Loucy (cell line): ENCODE measurements at regions not wholly inside any gene's neighbourhood (a gene's known extent, or its start where the extent isn't known, plus 50 kb on each side); places are given as distances from the start of the nearest gene placed in this dataset.

Source experiments
- EZH2phosphoT487 ChIP-seq: fragments of 200-600 bp; IDR thresholded peaks from 2 replicates; pipeline ENCODE4 v1.6.1; 2018; ENCODE audit warnings: antibody characterized with exemption, mild to moderate bottlenecking, moderate library complexity, borderline replicate concordance
- TF ChIP-seq, protein P1 (sequence below): fragments of 200-600 bp; sonication (generic); conservative IDR thresholded peaks from 2 replicates; pipeline ENCODE4 v1.5.1; 2014; ENCODE audit warnings: mild to moderate bottlenecking, antibody characterized with exemption, low read length

DNA sequence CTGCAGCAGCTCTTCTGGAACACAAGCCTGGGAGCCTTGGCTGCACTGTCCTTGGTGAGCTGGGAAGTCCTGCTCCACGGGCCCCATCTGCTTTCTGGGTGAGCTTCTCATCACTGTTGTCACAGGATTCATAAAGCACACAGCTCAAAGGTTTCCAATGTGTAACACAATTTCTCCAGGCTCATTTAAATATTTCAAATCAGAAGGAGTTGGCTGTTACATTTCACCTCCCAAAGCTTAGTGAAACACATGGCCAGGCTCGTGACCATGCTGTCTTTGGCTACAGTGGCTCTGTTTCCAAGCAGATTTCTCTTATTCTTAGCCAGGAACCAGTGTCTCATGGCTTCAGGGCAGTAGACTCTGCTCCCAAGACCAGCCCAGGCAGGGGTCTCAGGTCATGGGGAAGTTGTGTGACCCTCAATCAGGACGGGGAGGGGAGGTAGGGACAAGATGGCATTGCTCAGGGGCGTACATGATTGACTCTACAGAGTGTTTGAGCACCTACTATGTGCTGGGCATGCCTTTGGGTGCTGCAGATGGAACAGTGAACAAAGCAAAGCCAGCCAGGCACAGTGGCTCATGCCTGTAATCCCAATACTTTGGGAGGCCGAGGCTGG is 353.0 kb downstream of the NPHP4 start:
- TF ChIP-seq, protein P1, sequence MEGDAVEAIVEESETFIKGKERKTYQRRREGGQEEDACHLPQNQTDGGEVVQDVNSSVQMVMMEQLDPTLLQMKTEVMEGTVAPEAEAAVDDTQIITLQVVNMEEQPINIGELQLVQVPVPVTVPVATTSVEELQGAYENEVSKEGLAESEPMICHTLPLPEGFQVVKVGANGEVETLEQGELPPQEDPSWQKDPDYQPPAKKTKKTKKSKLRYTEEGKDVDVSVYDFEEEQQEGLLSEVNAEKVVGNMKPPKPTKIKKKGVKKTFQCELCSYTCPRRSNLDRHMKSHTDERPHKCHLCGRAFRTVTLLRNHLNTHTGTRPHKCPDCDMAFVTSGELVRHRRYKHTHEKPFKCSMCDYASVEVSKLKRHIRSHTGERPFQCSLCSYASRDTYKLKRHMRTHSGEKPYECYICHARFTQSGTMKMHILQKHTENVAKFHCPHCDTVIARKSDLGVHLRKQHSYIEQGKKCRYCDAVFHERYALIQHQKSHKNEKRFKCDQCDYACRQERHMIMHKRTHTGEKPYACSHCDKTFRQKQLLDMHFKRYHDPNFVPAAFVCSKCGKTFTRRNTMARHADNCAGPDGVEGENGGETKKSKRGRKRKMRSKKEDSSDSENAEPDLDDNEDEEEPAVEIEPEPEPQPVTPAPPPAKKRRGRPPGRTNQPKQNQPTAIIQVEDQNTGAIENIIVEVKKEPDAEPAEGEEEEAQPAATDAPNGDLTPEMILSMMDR = no peak
- no peak for TF ChIP-seq EZH2phosphoT487
